NCI-H1436 treated with DMSO at 0.1 percent for 48 hours (cell line): ENCODE measurements at regions not wholly inside any gene's neighbourhood (a gene's known extent, or its start where the extent isn't known, plus 50 kb on each side); places are given as distances from the start of the nearest gene placed in this dataset.

Source experiments
- DNase-seq: peaks from one replicate; lab custom pipeline; 2025; lab: John Stamatoyannopoulos, UW

- no peak for DNase-seq
These were observed 66.7 kb downstream of the CD164 start for GRCh38 chr6:109315341-109316110.

GRCh38 chr6:109314313-109314712 lies 68.0 kb downstream of the CD164 start:
- no peak for DNase-seq

GRCh38 chr6:109313139-109313538 lies 69.1 kb downstream of the CD164 start:
- DNase-seq: no peak

GRCh38 chr6:109311471-109311870 lies 70.8 kb downstream of the CD164 start:
- no peak for DNase-seq

GRCh38 chr6:109309917-109310316 lies 72.3 kb downstream of the CD164 start:
- DNase-seq: no peak

GRCh38 chr6:109308018-109308492 lies 74.2 kb downstream of the CD164 start:
- DNase-seq: no peak

- no peak for DNase-seq
These were observed 75.5 kb downstream of the CD164 start for GRCh38 chr6:109306733-109307132.

GRCh38 chr6:109305028-109305427 lies 77.2 kb downstream of the CD164 start:
- no peak for DNase-seq

GRCh38 chr6:109304284-109305015 lies 77.8 kb downstream of the CD164 start:
- DNase-seq: no peak

GRCh38 chr6:109303640-109304283 lies 78.5 kb downstream of the CD164 start:
- no peak for DNase-seq

- no peak for DNase-seq
These were observed 79.1 kb downstream of the CD164 start for GRCh38 chr6:109303164-109303563.

- DNase-seq: no peak
These were observed 80.1 kb downstream of the CD164 start for GRCh38 chr6:109302176-109302575.

- no peak for DNase-seq
These were observed 80.8 kb downstream of the CD164 start for GRCh38 chr6:109301418-109301817.

GRCh38 chr6:109300874-109301273 lies 81.4 kb downstream of the CD164 start:
- no peak for DNase-seq

GRCh38 chr6:109299776-109300564 lies 82.3 kb downstream of the CD164 start:
- no peak for DNase-seq

- no peak for DNase-seq
These were observed 83.0 kb downstream of the CD164 start for GRCh38 chr6:109299265-109299607.

- no peak for DNase-seq
These were observed 83.5 kb downstream of the CD164 start for GRCh38 chr6:109298605-109299264.

- DNase-seq: no peak
These were observed 84.7 kb downstream of the CD164 start for GRCh38 chr6:109297406-109298110.

- no peak for DNase-seq
These were observed 85.3 kb downstream of the CD164 start for GRCh38 chr6:109296971-109297372.

- peak; percentile 85 for DNase-seq
These were observed 85.8 kb downstream of the CD164 start for GRCh38 chr6:109296452-109296851.

GRCh38 chr6:109295774-109296156 lies 86.5 kb downstream of the CD164 start:
- no peak for DNase-seq
